ENCODE measurements at regions not wholly inside any gene's neighbourhood (a gene's known extent, or its start where the extent isn't known, plus 50 kb on each side); places are given as distances from the start of the nearest gene placed in this dataset.

GRCh38 chr20:60064554-60065196, 106.5 kb downstream of the CDH26 start:
- DNase-seq (ENCODE audit: low spot score) = no peak

- DNase-seq (ENCODE audit: low spot score) = no peak
These were observed 107.7 kb downstream of the CDH26 start for GRCh38 chr20:60065741-60066437.

- DNase-seq (ENCODE audit: low spot score) = no peak
These were observed 108.2 kb downstream of the CDH26 start for GRCh38 chr20:60066438-60066823.

- no peak for DNase-seq (ENCODE audit: low spot score)
These were observed 110.3 kb downstream of the CDH26 start for GRCh38 chr20:60068509-60068908.

GRCh38 chr20:60069656-60070055, 111.4 kb downstream of the CDH26 start:
- no peak for DNase-seq (ENCODE audit: low spot score)

GRCh38 chr20:60070791-60071190, 112.6 kb downstream of the CDH26 start:
- no peak for DNase-seq (ENCODE audit: low spot score)

GRCh38 chr20:60071965-60072364, 113.7 kb downstream of the CDH26 start:
- DNase-seq (ENCODE audit: low spot score) = no peak

GRCh38 chr20:60073086-60073485, 114.9 kb downstream of the CDH26 start:
- no peak for DNase-seq (ENCODE audit: low spot score)

GRCh38 chr20:60073504-60073903, 115.3 kb downstream of the CDH26 start:
- DNase-seq (ENCODE audit: low spot score) = no peak

GRCh38 chr20:60074276-60074675, 116.1 kb downstream of the CDH26 start:
- no peak for DNase-seq (ENCODE audit: low spot score)

GRCh38 chr20:60078351-60079250, 120.4 kb downstream of the CDH26 start:
- DNase-seq (ENCODE audit: low spot score) = no peak

- no peak for DNase-seq (ENCODE audit: low spot score)
These were observed 122.2 kb downstream of the CDH26 start for GRCh38 chr20:60080401-60080800.

GRCh38 chr20:60085551-60086132, 127.4 kb downstream of the CDH26 start:
- no peak for DNase-seq (ENCODE audit: low spot score)

GRCh38 chr20:60086821-60087562, 128.8 kb downstream of the CDH26 start:
- DNase-seq (ENCODE audit: low spot score) = no peak

- no peak for DNase-seq (ENCODE audit: low spot score)
These were observed 129.4 kb downstream of the CDH26 start for GRCh38 chr20:60087563-60088105.

GRCh38 chr20:60088236-60088635, 130.0 kb downstream of the CDH26 start:
- DNase-seq (ENCODE audit: low spot score) = no peak

- no peak for DNase-seq (ENCODE audit: low spot score)
These were observed 132.4 kb downstream of the CDH26 start for GRCh38 chr20:60090631-60091030.

GRCh38 chr20:60091305-60091704, 133.1 kb downstream of the CDH26 start:
- no peak for DNase-seq (ENCODE audit: low spot score)

GRCh38 chr20:60091861-60092260, 133.6 kb downstream of the CDH26 start:
- DNase-seq (ENCODE audit: low spot score) = no peak

- no peak for DNase-seq (ENCODE audit: low spot score)
These were observed 134.5 kb downstream of the CDH26 start for GRCh38 chr20:60092729-60093128.

GRCh38 chr20:60095456-60095855, 137.2 kb downstream of the CDH26 start:
- no peak for DNase-seq (ENCODE audit: low spot score)

Data from ureter (tissue), 1 donor.